ENCODE measurements at regions not wholly inside any gene's neighbourhood (a gene's known extent, or its start where the extent isn't known, plus 50 kb on each side); places are given as distances from the start of the nearest gene placed in this dataset.

DNA sequence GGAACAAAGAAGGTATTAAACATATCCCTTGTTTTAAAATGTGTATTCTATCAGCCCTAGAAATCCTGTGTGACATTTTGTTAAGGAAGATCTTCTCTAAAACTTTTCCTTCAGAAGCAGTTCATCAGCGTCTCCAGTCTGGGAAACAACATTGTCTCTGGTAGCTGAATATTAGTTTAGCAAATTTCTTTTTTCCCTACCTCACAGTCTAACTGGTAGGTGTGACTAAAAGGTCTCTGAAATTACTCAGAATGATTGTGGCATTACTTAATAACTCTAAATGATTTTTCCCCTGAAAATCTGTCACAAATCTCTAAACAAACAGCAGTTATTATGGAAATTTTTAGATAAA, 1044.8 kb downstream of the FLRT2 start:
- no peaks in the 10 kb centered on the region for H3K9me2 ChIP-seq (replicated peaks; ENCODE audit: insufficient read depth)
- H3K27ac ChIP-seq = no peak overlapping the region
- no peaks in the 10 kb centered on the region for H3K36me3 ChIP-seq (replicated peaks; ENCODE audit: insufficient read depth, low read depth)
- no peaks in the 10 kb centered on the region for H3K9me3 ChIP-seq (ENCODE audit: low read depth)
- no peak overlapping the region for H3K4me3 ChIP-seq
- no peak for TF ChIP-seq EZH2phosphoT487 (IDR thresholded peaks at IDR 0.05; ENCODE audit: low read depth, severe bottlenecking, unreplicated experiment)
- TF ChIP-seq, protein P1, sequence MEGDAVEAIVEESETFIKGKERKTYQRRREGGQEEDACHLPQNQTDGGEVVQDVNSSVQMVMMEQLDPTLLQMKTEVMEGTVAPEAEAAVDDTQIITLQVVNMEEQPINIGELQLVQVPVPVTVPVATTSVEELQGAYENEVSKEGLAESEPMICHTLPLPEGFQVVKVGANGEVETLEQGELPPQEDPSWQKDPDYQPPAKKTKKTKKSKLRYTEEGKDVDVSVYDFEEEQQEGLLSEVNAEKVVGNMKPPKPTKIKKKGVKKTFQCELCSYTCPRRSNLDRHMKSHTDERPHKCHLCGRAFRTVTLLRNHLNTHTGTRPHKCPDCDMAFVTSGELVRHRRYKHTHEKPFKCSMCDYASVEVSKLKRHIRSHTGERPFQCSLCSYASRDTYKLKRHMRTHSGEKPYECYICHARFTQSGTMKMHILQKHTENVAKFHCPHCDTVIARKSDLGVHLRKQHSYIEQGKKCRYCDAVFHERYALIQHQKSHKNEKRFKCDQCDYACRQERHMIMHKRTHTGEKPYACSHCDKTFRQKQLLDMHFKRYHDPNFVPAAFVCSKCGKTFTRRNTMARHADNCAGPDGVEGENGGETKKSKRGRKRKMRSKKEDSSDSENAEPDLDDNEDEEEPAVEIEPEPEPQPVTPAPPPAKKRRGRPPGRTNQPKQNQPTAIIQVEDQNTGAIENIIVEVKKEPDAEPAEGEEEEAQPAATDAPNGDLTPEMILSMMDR (IDR thresholded peaks at IDR 0.05; ENCODE audit: poor library complexity) = no peak
- no peak for TF ChIP-seq EZH2 (IDR thresholded peaks at IDR 0.05; ENCODE audit: borderline replicate concordance)
- WGBS (ENCODE audit: low lambda C conversion rate, missing lambda C conversion rate) = 93% methylated on average over 1 of the region's 1 CpG
- H3K79me2 ChIP-seq = no peaks in the 10 kb centered on the region
- no peak overlapping the region for H3K4me2 ChIP-seq
- H2AFZ ChIP-seq = no peak overlapping the region
- no peaks in the 10 kb centered on the region for H3K27me3 ChIP-seq
- H3K4me1 ChIP-seq (ENCODE audit: insufficient read depth) = peaks cover 5% of the 10 kb centered on the region
- no peaks in the 10 kb centered on the region for H4K20me1 ChIP-seq (ENCODE audit: insufficient read depth, poor library complexity, severe bottlenecking)
- DNase-seq (ENCODE audit: low spot score) = no peak

DNA sequence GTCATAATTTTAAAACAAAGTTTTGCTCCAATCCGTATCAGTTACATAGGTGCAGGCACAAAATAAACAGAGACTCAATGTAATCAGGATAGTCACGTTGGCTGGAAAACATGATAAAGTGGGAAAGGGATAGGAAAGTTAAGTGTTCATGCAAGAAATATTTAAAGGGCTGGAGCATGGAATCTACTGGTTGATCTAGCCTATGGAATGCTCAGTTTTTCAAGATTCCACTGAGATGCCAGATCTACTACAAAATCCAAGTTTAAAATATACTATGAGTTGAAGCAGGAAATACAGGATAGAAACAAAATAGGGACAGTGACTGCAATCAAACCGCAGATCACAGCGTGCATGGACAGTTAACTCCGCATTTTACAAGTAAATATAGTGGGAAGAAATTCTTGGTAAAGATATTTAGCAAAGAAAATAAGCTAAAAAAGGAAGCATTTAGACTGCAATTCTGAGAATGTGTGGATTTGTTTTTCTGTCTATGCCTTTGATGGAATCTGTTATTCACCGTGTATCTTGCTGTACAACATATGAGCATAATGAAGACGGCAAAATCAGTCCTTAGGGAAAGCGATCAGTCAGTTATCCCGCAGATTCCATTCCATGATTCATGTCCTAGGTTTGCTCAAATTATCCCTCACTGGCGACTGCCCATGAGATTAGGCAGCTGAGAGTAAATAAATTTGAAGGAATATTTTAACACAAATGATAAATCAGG, 1044.3 kb downstream of the FLRT2 start:
- H3K36me3 ChIP-seq (replicated peaks; ENCODE audit: insufficient read depth, low read depth) = no peaks in the 10 kb centered on the region
- peaks cover 5% of the 10 kb centered on the region for H3K4me1 ChIP-seq (ENCODE audit: insufficient read depth)
- H3K4me2 ChIP-seq = no peak overlapping the region
- H3K4me3 ChIP-seq = no peak overlapping the region
- no peaks in the 10 kb centered on the region for H3K9me3 ChIP-seq (ENCODE audit: low read depth)
- H3K79me2 ChIP-seq = no peaks in the 10 kb centered on the region
- no peaks in the 10 kb centered on the region for H4K20me1 ChIP-seq (ENCODE audit: insufficient read depth, poor library complexity, severe bottlenecking)
- 80% methylated on average over 10 of the region's 10 CpGs for WGBS (ENCODE audit: low lambda C conversion rate, missing lambda C conversion rate)
- no peaks in the 10 kb centered on the region for H3K27me3 ChIP-seq
- H3K27ac ChIP-seq = no peak overlapping the region
- DNase-seq (ENCODE audit: low spot score) = no peak
- H3K9me2 ChIP-seq (replicated peaks; ENCODE audit: insufficient read depth) = no peaks in the 10 kb centered on the region
- H2AFZ ChIP-seq = no peak overlapping the region
- TF ChIP-seq EZH2phosphoT487 (IDR thresholded peaks at IDR 0.05; ENCODE audit: low read depth, severe bottlenecking, unreplicated experiment) (no peak), EZH2 (IDR thresholded peaks at IDR 0.05; ENCODE audit: borderline replicate concordance) (no peak)
- TF ChIP-seq, protein P1 (IDR thresholded peaks at IDR 0.05; ENCODE audit: poor library complexity) = no peak

DNA sequence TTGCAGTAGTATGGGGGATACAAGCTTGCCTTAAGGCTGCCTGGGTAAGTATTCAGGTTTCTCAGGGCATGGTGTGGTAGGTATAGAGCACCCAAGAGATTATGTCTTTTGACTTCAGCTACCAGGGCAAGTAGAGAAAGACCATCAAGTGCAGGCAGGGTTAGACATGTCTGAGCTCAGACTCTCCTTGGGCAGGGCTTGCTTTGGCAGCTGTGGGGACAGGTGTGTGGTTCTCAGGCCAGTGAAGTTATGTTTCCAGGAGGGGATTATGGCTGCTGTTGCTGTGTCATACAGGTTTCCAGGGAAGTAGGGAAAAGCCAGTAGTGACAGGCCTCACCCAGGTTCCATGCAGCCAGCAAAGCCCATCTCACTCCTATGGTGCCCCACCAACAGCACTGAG, 1040.4 kb downstream of the FLRT2 start:
- H3K36me3 ChIP-seq (replicated peaks; ENCODE audit: insufficient read depth, low read depth) = no peaks in the 10 kb centered on the region
- no peaks in the 10 kb centered on the region for H3K27me3 ChIP-seq
- H4K20me1 ChIP-seq (ENCODE audit: insufficient read depth, poor library complexity, severe bottlenecking) = no peaks in the 10 kb centered on the region
- no peaks in the 10 kb centered on the region for H3K9me2 ChIP-seq (replicated peaks; ENCODE audit: insufficient read depth)
- H3K4me1 ChIP-seq (ENCODE audit: insufficient read depth) = peaks cover 5% of the 10 kb centered on the region
- H3K4me3 ChIP-seq = no peak overlapping the region
- no peak for TF ChIP-seq EZH2 (IDR thresholded peaks at IDR 0.05; ENCODE audit: borderline replicate concordance)
- TF ChIP-seq EZH2phosphoT487 (IDR thresholded peaks at IDR 0.05; ENCODE audit: low read depth, severe bottlenecking, unreplicated experiment) = no peak
- TF ChIP-seq, protein P1 (IDR thresholded peaks at IDR 0.05; ENCODE audit: poor library complexity) = no peak
- no peak overlapping the region for H2AFZ ChIP-seq
- no peak overlapping the region for H3K4me2 ChIP-seq
- no peak for DNase-seq (ENCODE audit: low spot score)
- no peaks in the 10 kb centered on the region for H3K79me2 ChIP-seq
- H3K27ac ChIP-seq = no peak overlapping the region
- no peaks in the 10 kb centered on the region for H3K9me3 ChIP-seq (ENCODE audit: low read depth)

DNA sequence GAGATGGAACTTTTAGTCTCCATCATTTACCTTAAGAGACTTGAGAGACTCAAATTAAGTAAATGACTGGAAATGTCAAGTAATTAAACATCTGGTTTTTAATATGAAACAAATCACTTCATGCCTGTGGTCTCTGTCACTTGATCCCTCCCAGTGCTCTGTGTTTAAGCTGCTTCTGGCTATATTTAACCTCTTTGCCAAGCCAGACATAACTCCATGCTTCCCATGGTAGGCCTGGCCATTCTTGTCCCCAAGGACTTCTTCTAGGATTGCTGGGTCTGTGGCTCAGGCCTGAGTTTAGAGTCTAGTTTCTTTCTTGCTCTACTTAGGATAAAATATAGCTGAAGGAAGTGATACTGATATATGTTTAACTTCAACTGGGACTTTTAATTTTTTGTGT, 1013.6 kb downstream of the FLRT2 start:
- Histone ChIP-seq H2AFZ (no peak overlapping the region), H3K36me3 (replicated peaks; ENCODE audit: insufficient read depth, low read depth) (no peaks in the 10 kb centered on the region), H3K4me2 (no peak overlapping the region), H3K4me3 (no peak overlapping the region), H3K4me1 (ENCODE audit: insufficient read depth) (no peaks in the 10 kb centered on the region), H3K79me2 (no peaks in the 10 kb centered on the region), H3K9me2 (replicated peaks; ENCODE audit: insufficient read depth) (no peaks in the 10 kb centered on the region), H4K20me1 (ENCODE audit: insufficient read depth, poor library complexity, severe bottlenecking) (no peaks in the 10 kb centered on the region), H3K27ac (no peak overlapping the region), H3K9me3 (ENCODE audit: low read depth) (no peaks in the 10 kb centered on the region), H3K27me3 (no peaks in the 10 kb centered on the region)
- no peak for TF ChIP-seq EZH2phosphoT487 (IDR thresholded peaks at IDR 0.05; ENCODE audit: low read depth, severe bottlenecking, unreplicated experiment)
- TF ChIP-seq, protein P1 (IDR thresholded peaks at IDR 0.05; ENCODE audit: poor library complexity) = no peak
- no peak for DNase-seq (ENCODE audit: low spot score)

Measured in hepatocyte (in vitro differentiated cells).